Left kidney (tissue), 1 donor: ENCODE measurements at regions not wholly inside any gene's neighbourhood (a gene's known extent, or its start where the extent isn't known, plus 50 kb on each side); places are given as distances from the start of the nearest gene placed in this dataset.

Source experiments
- DNase-seq: peaks from one replicate; pipeline ENCODE4 v3.0.0-alpha.2; 2013

GRCh38 chr12:74816398-74817175 lies 279.0 kb downstream of the ATXN7L3B start:
- DNase-seq = no peak

DNA sequence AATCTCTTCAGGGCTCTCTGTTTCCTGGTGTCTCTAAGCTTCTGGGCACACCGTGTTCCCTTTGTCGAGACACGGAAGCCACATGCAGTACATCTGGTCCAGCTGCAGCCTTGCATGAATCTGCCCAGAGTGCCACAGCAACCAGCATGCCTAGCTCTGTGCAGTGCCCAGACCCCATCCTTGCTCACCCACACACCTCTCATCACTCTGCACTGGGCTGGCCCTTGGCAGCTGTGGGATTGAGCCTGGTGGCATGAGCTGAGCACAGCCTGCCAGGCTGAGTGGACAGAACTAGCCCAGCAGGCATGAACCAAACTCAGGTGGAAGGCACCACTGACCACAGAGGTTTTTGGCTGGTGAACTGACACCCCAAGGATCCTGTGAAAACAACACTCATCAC lies 279.9 kb downstream of the ATXN7L3B start:
- DNase-seq = no peak

GRCh38 chr12:74818412-74818811 lies 280.8 kb downstream of the ATXN7L3B start:
- no peak for DNase-seq

GRCh38 chr12:74820324-74820723 lies 282.7 kb downstream of the ATXN7L3B start:
- no peak for DNase-seq

- no peak for DNase-seq
Measured at GRCh38 chr12:74836567-74836966, 298.9 kb downstream of the ATXN7L3B start.

DNA sequence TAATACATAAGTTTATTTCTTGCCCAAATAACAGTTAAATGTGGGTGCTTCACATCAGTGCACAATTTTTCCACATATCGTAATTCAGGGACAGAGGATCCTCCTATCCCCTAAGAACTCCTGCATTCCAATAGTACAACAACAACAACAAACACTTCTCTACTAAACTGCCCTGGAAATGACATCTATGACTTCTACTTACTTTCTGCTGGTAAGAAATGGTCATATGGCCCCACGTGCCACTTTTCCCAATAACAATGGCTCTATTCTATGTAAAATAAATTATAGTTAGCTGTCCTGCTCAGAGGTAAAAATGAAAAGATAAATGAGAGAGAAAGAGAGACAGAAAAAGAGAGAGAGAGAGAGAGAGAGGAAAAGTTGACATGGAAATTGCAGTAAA lies 308.5 kb downstream of the ATXN7L3B start:
- no peak for DNase-seq

DNA sequence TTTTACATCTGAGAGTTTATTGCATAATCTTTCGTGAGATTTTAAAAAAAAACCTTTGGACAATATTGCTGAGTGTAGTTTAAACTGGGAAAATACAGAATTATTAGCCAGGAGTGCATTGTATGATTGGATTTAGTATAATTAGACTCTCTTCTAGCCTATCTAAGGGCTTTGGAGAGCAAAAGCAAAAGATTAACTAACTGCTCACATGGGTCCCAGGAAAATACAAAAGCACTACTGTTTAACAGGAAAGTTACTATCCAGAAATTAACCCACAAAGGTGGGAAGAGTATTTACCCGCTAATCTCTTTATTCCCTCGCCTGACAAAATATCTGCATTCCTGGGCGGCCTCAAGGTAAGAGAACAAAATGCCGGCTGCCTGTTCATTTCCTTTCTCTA lies 309.5 kb downstream of the ATXN7L3B start:
- DNase-seq = peak; percentile 3

- DNase-seq = no peak
Measured at GRCh38 chr12:74848006-74848405, 310.4 kb downstream of the ATXN7L3B start.

GRCh38 chr12:74849801-74850200 lies 312.2 kb downstream of the ATXN7L3B start:
- DNase-seq = no peak

DNA sequence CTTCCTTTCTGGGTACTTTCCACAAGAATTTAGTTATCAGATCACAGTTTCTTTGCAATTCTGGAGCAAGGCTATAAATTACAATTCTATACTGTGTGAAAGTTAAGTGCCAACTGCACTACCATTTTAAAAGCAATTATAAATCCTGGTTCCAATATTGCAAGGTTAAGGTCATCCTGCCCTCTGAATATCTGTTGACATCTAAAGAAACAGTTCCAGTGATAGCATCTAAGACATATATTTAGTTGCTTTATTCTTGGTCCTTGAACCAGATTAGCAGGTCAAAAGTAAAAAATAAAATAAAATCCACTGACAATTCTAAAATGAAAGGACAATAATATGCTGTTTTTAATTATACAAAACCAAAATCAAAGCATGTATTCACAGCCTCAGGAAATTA lies 334.2 kb downstream of the ATXN7L3B start:
- DNase-seq = no peak

DNA sequence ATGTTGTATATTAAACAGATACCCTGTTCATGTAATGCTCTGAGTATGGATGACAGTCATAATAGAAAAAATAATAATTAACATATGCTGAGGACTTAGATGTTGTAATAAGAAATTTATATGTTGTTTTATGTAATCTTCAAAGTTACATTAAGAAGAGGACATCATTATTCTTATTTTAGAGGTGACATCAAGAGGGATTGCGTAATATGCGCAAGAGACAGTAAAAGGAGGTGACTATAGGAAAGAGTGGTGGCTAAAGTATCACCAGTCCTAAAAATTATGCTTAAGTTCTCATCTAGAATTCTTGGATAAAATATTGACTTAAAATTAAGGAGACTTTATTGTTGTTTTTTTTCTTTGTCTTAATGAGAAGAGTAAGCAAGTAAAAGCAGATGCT lies 323.9 kb downstream of the KCNC2 start:
- no peak for DNase-seq

GRCh38 chr12:74889073-74889472 lies 320.6 kb downstream of the KCNC2 start:
- DNase-seq = no peak

- DNase-seq = no peak
Measured at GRCh38 chr12:74889563-74890236, 319.9 kb downstream of the KCNC2 start.

DNA sequence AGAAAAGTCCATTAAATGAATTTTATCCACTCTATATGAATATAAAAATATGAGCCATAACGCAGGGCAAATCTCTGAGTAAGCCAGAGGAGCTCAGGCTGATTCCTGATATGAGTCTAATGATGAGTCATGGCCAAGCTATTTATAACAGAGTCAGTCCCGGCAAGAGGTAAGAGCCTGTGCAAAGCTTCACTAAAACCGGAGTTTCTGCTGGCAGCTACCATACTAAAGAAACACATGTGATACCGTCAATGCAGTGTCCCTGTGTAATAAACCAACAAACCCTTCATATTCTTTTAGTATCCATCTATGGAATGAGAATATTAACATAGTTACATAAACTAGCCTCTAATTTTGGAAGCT lies 319.4 kb downstream of the KCNC2 start:
- no peak for DNase-seq

- no peak for DNase-seq
Measured at GRCh38 chr12:74891083-74891668, 318.5 kb downstream of the KCNC2 start.

GRCh38 chr12:74892057-74892633 lies 317.5 kb downstream of the KCNC2 start:
- DNase-seq = no peak

- no peak for DNase-seq
Measured at GRCh38 chr12:74896186-74896585, 313.5 kb downstream of the KCNC2 start.

- no peak for DNase-seq
Measured at GRCh38 chr12:74897425-74898211, 312.0 kb downstream of the KCNC2 start.

GRCh38 chr12:74899031-74899829 lies 310.4 kb downstream of the KCNC2 start:
- no peak for DNase-seq

DNA sequence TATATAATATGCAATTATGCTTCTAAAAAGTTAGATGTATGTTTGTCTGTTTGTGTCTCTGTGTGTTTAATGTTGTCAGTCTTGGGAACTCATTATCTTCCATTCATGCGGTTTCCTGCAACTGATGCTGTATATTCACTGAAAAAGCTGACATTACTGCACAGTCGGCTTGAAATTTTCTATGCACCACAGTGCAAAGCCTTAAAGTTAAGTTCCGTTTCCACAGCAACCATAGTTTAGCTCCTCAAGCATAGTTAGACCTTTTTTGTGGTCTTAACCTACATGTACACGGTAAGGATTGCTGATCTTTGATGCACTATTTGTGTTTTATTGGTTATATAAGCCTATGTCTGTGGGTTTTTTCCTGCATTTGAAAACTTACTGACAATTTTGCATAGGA lies 309.4 kb downstream of the KCNC2 start:
- DNase-seq = no peak

GRCh38 chr12:74903522-74903921 lies 306.1 kb downstream of the KCNC2 start:
- DNase-seq = no peak

- DNase-seq = no peak
Measured at GRCh38 chr12:74906224-74906623, 303.4 kb downstream of the KCNC2 start.
